ENCODE measurements at regions not wholly inside any gene's neighbourhood (a gene's known extent, or its start where the extent isn't known, plus 50 kb on each side); places are given as distances from the start of the nearest gene placed in this dataset.
A peak's percentile ranks its signal among the peaks of the same experiment; 100 is the strongest.

DNA sequence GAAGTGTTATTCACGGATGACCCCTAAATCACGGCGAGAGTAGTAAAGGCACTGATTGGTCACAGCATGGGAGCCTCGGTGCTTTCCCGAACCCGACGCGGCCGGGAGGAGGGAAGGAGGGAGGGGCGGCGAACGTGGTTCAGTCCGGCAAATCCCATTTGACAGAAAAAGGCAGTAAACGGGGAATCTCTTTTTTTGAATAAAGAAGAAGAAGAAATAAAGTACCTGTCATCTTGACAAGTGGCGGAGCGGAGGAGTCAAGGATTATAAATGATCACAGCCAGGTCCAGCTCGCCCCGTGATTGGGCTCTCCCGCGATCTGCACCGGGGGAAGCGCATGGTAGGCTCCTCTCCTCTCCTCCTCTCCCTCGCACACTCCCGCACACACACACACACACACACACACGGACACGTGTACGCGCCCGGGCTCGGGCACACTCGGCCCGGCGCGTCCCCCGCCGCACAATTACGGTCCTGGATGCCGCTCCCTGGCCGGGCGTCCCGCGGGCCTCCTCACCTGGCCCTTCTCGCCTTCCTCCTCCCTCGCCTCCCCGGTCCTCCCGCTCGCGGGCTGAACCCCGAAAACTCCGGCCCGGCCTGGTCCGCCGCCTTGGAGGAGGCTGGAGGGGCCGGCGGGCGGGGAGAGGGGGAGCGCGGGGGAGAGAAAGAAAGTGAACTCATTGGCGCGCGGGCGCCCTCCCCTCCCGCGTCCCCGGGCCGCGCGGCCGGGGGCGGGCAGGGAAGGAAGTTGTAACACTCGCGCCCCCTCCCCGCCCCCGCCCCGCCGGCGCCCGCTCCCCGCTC, 99.2 kb upstream of the TENM3 start:
- no peak for DNase-seq (ENCODE audit: low read depth)

DNA sequence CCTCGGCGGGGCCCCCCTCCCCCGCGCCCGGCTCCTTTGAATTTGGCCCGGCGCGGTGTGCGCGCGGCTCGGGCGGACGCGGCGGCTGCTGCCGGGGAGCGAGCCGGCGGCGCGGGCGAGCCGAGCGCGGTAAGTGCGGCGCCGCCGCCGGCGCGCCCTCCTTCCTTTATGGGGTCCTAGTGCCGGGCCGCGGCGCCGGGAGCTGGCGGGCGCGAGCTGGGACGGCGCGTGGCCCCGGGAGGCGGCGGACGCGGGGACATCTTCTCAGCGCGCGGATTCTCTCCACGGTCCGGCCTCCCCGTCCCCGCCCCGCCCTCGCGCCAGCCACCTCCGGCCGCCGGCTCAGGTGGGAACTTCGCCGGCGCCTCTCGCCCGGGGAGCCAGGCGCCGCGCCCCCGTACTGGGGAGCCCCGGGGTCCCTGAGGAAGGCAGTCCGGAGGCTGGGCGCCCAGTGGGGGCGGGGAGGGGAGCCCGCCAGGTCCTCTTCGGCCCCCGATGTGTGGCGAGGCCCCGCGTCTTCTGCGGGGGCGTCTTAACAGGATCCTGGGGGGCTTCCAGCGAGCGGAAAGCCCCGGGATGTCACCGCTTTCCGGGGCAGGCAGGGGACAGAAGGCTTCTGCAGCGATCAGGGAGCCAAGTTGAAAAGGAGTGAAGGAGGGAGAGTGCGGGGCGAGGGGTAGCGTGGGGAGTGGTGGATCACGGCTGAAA, 98.4 kb upstream of the TENM3 start:
- no peak for DNase-seq (ENCODE audit: low read depth)

- DNase-seq (ENCODE audit: low read depth): no peak
Measured at GRCh38 chr4:182145334-182145905, 97.8 kb upstream of the TENM3 start.

DNA sequence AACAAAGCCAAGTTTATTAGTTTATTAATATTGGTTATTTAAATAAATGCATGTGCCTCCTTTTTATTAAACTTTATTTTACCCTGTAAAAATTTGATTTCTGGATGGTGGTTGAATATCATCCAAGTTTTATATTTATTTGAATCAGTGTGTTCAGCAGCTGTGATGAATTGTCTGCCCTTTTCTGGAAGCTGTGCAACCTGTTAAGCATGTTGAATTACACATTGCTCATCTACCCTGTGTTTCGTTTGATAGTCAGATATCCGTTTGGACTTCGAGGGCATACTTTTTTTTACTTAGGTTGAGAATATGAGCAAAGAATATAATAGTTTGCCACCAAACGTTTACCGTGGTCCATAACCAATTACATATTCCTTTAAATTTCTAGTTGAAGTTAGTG, 95.8 kb upstream of the TENM3 start:
- DNase-seq (ENCODE audit: low read depth): no peak

DNA sequence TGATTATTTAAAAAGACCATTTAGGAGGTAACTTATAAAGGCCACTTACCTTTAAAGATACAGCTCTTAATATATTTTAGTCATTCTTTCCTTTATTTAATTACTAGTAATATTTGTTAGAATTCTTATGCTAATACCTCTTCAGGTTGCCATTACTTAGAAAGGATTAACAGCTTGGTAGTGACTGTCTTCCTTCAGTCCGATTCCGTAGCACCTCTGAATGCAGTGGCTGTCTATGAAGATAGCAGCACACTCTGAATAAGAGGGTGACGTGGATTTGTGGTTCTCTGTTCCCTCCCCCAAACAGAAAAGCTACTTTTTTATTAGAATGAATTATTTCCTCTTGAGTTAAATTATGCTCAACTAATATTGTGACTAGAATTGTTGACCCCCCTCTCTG, 92.6 kb upstream of the TENM3 start:
- no peak for DNase-seq (ENCODE audit: low read depth)

GRCh38 chr4:182155806-182156205, 87.4 kb upstream of the TENM3 start:
- no peak for DNase-seq (ENCODE audit: low read depth)

- no peak for DNase-seq (ENCODE audit: low read depth)
Measured at GRCh38 chr4:182163180-182163579, 80.0 kb upstream of the TENM3 start.

- DNase-seq (ENCODE audit: low read depth): no peak
Measured at GRCh38 chr4:182169572-182169971, 73.6 kb upstream of the TENM3 start.

GRCh38 chr4:182169987-182170386, 73.2 kb upstream of the TENM3 start:
- DNase-seq (ENCODE audit: low read depth): no peak

DNA sequence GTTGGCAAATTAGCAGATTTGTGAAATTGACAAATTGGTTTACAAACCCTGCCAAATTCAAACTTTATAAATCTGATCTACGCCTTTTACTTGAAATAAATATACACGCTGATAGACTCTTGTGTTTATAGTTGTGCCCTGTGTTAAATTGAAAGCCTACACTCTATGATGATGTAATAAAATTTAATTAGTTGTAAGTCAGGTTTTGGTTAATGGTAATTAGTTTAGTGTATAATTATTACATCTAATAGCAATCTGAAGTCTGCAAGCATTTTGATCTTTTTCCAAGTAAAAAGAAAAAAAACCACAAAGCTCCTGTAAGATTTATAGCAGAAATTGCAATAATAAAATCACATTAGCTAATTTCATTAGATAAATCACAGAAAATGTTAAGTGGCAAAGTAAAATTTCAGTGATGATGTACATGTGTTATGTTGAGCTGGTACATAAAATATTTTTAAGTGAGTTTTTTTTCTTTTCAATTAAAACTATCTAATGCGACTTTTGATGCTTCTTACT, 72.7 kb upstream of the TENM3 start:
- DNase-seq (ENCODE audit: low read depth): no peak

DNA sequence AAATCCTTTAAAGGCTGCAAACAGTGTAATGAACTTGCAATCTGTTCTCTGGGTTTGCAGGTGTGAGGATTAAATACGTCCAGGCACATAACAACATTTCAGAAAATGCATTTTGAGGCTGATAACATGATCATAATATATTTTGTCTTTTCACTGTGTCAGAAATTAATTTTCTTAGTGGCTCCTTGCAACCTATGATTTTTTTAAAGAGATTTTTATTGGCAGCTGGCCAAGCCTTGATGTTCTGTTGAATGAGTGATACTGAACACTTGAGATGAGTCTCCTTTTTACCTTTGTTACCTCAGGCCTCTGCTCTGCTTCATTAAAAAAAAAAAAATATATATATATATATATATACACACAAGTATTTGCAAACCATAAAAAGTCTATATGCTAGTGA, 68.2 kb upstream of the TENM3 start:
- no peak for DNase-seq (ENCODE audit: low read depth)

DNA sequence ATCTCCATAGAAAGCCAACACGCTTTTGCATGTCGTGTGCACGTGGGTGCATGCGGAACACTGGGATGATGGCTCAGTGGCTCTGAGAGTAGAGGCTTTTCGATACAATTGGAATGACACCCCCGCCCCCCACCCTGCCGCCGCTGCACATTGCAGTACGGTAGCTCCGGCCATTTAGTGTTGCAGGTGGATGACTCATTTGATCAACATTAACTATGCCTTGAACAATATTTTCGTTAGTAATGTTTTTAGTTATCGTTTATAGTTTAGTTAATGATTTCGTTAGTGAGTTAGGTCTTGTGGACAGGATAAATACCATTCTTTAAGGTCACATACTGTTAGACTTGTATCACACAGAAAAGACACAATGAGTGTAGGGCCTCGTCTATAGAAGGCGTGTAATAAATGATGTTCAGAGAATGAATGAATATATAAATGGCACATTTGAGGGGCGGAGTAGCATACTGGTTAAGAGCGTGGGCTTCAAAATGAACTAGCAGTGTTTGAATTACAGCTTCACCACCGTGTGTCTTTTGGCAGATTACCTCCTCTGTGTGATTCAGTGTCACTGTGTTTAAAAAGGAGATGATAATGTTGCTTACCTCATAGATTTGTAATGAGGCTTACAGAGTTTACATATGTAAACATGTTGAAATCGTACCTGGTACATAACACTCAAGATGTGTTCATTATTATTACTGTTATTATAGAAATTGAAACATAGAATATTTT, 67.2 kb upstream of the TENM3 start:
- no peak for DNase-seq (ENCODE audit: low read depth)

DNA sequence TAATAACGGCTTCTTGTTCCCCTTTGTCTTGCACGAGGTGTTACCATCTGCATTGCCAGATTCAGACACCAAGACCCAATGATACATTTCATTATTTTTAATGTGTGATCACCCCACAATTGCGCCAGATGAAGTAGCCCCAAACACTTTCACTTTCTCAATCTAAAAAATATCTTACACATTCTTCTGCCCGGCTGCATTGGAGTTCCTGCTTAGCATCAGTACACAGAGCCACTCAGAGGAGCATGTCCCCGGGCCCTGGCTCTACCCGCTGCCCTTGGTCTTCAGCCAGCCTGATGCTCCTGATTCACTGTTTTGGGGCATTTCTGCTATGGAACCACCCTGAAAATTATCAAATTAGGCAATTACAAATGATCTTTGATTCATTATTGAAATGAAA, 66.0 kb upstream of the TENM3 start:
- DNase-seq (ENCODE audit: low read depth): no peak

DNA sequence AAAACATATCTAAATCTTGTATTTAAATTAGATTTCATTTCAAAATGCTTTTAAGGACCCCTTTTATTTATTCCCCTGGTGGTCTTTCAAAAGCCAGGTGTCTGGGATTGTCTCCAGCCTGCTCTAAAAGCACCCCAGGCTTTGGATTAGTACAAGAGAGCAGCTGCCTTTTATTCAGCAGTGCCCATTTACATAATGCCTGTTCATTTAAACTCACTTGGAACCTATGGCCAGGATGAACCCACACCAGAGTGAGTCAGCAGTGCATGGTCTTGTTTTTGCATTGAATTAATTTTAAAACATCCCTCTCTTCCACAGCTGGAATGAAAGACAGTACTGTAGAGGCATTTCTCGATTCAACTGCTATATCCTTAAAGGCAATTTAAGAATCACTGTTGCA, 64.1 kb upstream of the TENM3 start:
- DNase-seq (ENCODE audit: low read depth): no peak

DNA sequence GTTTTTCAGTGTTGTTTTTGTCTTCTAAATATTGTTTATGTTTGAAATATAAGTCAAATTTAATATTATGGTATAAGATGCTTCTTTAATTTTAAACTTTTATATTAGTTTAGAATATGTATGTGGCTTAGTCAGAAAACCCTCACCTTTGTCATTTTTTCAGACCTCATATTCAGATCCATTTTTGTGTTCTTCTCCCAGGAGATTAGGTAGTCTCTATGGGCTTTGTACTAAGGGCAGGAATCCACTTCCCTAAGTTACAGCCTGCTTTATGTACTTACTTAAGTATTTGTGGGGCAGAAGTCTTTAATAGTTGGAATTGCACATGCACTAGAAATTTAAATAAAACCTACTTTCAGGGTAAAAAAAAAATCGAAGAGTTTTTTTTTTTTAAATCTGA, 63.5 kb upstream of the TENM3 start:
- no peak for DNase-seq (ENCODE audit: low read depth)

DNA sequence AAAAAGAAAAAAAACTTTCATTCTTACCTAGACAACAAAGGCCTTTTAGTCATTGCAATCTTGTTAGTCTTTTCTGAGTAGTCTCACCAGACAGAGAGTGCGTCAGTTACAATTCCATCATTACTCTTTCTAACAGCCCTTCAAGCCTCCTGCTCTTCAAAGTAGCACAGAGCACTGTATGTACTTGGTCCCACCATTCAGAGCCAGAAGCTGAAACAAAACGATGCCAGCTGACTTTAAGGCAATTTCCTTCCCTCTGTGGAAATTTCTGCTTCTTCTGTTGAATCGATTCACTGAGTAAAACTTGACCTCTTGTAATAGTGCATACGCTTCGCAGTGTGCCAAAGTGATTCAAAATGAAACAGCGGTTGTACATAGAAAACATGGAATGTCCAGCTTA, 57.7 kb upstream of the TENM3 start:
- no peak for DNase-seq (ENCODE audit: low read depth)

GRCh38 chr4:182187674-182188073, 55.5 kb upstream of the TENM3 start:
- no peak for DNase-seq (ENCODE audit: low read depth)

GRCh38 chr4:182188622-182189021, 54.6 kb upstream of the TENM3 start:
- no peak for DNase-seq (ENCODE audit: low read depth)

- peak; percentile 92 for DNase-seq (ENCODE audit: low read depth)
Measured at GRCh38 chr4:182189103-182189878, 53.9 kb upstream of the TENM3 start.

GRCh38 chr4:182190306-182190705, 52.9 kb upstream of the TENM3 start:
- no peak for DNase-seq (ENCODE audit: low read depth)

GRCh38 chr4:182192511-182193181, 50.6 kb upstream of the TENM3 start:
- peak; percentile 19 for DNase-seq (ENCODE audit: low read depth)

All from HS-27A (cell line).